ENCODE measurements at regions not wholly inside any gene's neighbourhood (a gene's known extent, or its start where the extent isn't known, plus 50 kb on each side); places are given as distances from the start of the nearest gene placed in this dataset.

- TF ChIP-seq POLR2A (IDR thresholded peaks at IDR 0.05; ENCODE audit: low read depth, low read length), result no peak
- TF ChIP-seq TAF1 (IDR thresholded peaks at IDR 0.05; ENCODE audit: borderline replicate concordance, low read depth, low read length), result no peak
Measured at GRCh38 chr6:157741321-157741947, 81.6 kb upstream of the SNX9 start.
